Retinal pigment epithelial cell (primary cell): ENCODE measurements at regions not wholly inside any gene's neighbourhood (a gene's known extent, or its start where the extent isn't known, plus 50 kb on each side); places are given as distances from the start of the nearest gene placed in this dataset.

Experiments used
- DNase-seq: peaks from one replicate; pipeline ENCODE4 v3.0.0-alpha.2; 2010; ENCODE audit warnings: low read depth
- H3K4me3 ChIP-seq: 2 replicates; pipeline ENCODE4 v1.5.1; 2011; ENCODE audit warnings: mild to moderate bottlenecking, low read length, control low read depth, moderate library complexity
- TF ChIP-seq, protein P1 (sequence below): conservative IDR thresholded peaks from 2 replicates; pipeline ENCODE4 v1.5.1; 2011; ENCODE audit warnings: low read depth, low read length, control low read depth, inconsistent platforms

DNA sequence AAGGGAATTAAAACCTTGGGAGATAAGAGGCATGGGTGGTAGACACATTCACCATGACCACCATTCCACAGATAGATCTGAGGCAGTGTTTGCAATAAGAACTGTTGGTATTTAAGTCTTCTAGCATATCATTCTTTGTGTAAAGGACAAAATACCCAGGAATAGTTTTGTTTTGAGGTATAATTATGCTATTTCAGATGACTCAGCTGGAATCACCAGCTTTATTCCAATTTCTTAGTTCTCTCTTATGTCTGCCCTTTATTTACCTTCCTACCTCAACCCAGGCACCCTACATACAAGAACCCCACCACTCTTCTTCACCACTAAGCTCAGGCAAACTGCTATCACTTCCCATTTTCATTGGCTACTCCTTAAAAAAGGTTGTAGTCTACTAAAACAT is 94.7 kb upstream of the TRIO start:
- H3K4me3 ChIP-seq, result no peak overlapping the region
- no peak for DNase-seq
- TF ChIP-seq, protein P1, sequence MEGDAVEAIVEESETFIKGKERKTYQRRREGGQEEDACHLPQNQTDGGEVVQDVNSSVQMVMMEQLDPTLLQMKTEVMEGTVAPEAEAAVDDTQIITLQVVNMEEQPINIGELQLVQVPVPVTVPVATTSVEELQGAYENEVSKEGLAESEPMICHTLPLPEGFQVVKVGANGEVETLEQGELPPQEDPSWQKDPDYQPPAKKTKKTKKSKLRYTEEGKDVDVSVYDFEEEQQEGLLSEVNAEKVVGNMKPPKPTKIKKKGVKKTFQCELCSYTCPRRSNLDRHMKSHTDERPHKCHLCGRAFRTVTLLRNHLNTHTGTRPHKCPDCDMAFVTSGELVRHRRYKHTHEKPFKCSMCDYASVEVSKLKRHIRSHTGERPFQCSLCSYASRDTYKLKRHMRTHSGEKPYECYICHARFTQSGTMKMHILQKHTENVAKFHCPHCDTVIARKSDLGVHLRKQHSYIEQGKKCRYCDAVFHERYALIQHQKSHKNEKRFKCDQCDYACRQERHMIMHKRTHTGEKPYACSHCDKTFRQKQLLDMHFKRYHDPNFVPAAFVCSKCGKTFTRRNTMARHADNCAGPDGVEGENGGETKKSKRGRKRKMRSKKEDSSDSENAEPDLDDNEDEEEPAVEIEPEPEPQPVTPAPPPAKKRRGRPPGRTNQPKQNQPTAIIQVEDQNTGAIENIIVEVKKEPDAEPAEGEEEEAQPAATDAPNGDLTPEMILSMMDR, result no peak

DNA sequence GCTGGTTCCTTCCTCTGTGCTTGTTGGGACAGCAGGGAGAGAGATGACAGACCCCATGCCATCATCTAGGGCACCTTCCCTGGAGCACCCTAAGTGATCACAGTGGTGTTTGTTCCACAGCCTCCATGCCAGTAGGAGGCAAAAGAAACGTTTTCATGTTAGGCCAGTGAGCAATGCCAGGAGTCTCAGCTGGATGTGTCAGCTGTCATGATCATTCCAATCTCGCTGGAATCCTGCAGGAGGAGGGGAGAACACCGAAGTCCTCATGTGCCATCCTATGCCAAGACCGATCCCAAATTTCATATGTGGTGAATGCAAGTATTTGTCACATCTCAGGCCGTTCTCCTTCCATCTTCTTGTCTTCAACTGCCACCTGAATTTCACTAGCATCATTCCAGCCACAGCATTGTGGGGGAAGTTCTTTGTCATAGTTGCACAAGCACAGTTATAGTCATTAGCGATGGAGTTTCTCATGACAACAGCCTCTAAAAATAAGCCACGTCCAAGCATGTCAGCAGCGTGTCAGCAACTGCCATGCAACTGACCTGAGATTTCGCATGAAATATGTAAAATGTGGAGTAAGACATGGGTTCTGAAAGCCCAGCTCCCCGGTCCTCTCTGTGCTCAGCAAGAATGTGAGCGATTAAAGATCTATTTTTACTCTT is 97.2 kb upstream of the DNAH5 start:
- DNase-seq, result no peak
- H3K4me3 ChIP-seq, result no peak overlapping the region
- TF ChIP-seq, protein P1, result no peak

DNA sequence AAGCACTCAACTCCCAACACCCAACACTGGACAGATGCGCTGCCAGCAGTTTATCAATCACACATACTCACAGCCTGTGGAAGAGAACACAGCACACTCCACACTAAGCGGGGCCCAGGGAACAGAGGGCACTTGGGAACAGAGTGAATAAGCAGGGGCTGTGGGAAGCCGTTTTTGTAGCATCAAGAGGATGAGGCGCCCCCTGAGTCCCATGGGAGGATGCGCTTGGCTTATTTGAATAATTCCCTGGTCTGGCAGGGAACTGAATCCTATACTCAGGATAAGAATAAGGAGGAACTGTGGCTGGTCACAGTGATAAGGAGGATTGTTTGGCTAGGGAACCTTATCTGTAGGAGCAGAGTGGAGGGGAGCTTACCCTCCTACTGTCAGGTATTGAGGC is 96.1 kb upstream of the DNAH5 start:
- DNase-seq, result no peak
- H3K4me3 ChIP-seq, result no peak overlapping the region
- TF ChIP-seq, protein P1, result no peak

DNA sequence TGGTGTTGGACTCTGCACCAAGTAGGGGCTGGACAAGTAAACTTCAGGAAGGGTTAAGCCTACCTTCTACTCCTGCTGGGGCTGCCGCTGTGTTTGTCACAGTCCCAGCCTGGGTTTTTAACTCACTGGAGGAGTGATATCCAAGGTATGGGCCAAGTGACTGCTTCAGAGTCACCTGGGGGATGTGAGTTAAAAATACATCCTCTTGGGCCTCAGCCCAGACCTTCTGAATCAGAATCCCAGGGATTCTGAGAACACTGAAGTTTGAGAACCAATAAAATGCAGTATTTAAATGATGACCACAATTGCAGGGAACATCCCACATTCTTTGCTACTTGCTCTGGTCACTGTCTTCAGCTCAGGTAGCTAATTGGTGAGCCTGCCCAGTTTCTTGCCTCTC is 95.1 kb upstream of the DNAH5 start:
- no peak overlapping the region for H3K4me3 ChIP-seq
- TF ChIP-seq, protein P1, result no peak
- no peak for DNase-seq

DNA sequence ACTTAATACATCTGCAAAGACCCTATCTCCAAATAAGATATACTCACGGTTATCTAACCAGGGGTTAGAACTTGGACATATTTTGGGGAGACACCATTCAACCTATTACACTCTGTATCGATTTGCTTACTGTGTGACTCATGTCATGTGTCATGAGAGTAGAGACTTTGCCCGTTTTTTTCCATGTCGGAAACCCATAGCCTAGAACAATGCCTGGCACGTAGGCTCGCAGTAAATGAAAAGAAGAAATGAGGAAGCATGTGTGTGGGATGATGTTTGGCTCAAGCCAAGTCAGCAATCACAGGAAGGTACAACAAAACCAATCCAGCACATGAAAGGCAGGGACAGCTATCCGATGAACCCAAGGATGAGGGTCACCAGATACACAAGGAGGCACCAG is 94.6 kb upstream of the DNAH5 start:
- no peak for DNase-seq
- no peak overlapping the region for H3K4me3 ChIP-seq
- TF ChIP-seq, protein P1, result no peak

DNA sequence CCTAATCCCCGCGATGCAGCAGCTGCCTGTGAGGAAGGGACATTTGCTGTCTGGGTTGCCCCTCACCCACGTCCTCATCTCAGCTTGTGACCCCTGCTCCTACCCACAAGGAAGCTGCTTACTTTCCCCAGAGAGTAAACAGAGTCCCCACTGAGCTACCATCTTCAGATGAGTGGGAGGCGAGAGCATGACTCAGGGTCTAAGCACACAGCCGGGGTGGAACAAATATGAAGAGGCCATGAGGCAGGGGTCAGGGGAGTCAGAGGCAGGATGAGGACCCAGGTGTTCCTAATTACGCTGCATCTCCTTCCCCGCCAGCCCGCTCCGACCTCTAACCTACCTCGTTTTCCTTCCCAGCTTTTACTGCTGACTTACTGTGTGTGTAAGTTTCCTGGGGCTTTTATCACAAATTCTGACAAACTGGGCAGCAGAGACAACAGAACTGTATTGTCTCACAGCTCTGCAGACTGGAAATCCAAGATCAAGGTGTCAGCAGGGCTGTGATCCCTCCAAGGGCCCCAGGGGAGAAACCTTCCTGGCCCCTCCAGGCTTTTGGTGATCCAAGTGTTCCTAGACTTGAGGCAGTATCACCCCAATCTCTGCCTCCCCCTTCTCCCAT is 94.0 kb upstream of the DNAH5 start:
- H3K4me3 ChIP-seq, result no peak overlapping the region
- TF ChIP-seq, protein P1, result no peak
- DNase-seq, result no peak

DNA sequence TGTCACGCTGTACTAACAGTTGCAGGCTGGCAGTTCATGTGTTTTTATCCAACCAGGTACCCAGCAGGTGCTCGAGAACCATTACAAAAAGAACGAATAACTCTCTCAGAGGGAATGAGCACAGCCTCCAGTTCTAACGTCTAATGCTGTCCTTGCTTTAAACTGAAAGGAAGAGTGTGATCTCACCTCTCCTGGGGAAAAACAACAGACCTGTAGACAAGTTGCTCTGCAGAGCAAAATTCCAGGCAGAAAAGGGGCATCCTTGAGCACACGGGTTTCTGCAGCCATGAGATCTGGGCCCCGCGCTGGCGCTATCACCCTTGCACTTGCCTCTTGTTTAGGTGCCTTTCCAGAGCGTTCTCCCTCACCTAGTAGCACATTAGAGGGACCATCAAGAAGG is 92.5 kb upstream of the DNAH5 start:
- no peak overlapping the region for H3K4me3 ChIP-seq
- TF ChIP-seq, protein P1, result no peak
- DNase-seq, result no peak
